ENCODE measurements at regions not wholly inside any gene's neighbourhood (a gene's known extent, or its start where the extent isn't known, plus 50 kb on each side); places are given as distances from the start of the nearest gene placed in this dataset.
"Not testable (repeated sequence)": the region's sequence is repeated elsewhere in the genome, so short reads cannot be mapped to it uniquely, and the experiment has no call there.

- not testable (repeated sequence) for DNase-seq
Measured at GRCh38 chr12:74016324-74016723, 521.3 kb upstream of the ATXN7L3B start.

GRCh38 chr12:74018849-74019248, 518.8 kb upstream of the ATXN7L3B start:
- no peak for DNase-seq

DNA sequence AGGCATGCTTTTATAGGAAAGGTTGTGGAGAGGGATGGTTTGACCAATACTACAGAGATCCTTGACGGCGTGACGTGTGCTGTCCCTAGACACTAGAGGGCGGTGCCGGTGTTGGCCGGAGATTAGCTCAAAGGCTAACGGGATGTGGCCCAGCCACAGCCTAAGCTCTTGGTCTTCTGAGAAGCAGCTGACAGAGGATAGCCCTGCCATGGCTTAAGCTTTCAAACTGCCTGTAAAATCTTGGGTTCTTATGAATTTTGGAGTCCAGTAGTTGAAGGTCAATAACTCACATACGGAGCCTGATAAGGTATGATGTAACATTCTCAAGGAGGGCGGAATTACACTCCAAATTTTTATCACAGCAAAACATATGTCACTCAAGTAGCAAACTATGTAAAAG, 515.7 kb upstream of the ATXN7L3B start:
- DNase-seq, result peak; percentile 65 to 80

- no peak for DNase-seq
Measured at GRCh38 chr12:74031045-74031444, 506.6 kb upstream of the ATXN7L3B start.

GRCh38 chr12:74033531-74033930, 504.1 kb upstream of the ATXN7L3B start:
- no peak for DNase-seq

DNA sequence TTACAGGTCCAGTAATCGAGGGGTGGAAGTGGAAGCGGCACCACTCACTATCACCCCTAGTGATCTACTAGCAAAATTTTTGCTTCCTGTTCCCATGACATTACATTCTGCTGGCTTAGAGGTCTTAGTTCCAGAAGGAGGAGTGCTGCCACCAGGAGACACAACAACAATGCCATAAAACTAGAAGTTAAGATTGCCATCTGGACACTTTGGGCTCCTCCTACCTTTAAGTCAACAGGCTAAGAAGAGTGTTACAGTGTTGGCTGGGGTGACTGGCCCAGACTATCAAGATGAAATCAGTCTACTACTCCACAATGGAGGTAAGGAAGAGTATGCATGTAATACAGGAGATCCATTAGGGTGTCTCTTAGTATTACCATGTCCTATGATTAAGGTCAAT, 498.5 kb upstream of the ATXN7L3B start:
- DNase-seq, result not testable (repeated sequence)

- DNase-seq, result no peak
Measured at GRCh38 chr12:74043343-74043742, 494.3 kb upstream of the ATXN7L3B start.

DNA sequence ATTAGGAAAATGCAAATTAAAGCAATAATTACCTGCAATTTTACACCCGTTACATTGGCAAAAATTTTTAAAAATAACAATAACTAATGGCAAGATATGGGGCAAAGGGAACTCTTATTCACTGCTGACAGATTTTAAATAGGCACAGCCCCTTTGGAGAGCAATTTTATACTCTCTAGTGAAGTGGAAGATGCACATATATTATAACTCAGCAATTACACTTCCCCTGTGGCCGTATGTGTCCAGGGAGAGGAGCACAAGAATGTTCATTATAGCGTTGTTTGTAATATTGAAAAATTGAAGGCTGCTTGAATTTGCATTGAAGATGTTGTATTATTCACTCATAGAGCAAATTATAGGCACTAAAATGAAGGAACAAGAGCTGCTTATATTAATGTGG, 488.3 kb upstream of the ATXN7L3B start:
- no peak for DNase-seq

DNA sequence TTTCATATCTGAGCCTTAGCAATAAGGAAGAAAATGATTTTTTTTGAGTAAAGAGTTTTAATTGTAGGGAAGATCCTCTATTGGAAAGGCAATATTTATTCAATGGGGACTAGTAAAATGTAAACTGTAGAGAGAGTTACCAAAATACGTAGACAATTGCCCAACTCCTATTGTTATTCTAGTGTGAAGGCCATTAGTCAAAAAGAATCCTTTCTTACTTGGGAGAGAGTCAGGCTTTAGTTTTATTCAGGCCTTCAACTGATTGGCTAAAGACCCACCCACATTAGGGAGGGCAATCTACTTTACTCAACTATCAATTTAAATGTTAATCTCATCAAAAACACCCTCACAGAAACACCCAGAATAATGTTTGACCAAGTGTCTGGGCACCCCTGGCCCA, 485.8 kb upstream of the ATXN7L3B start:
- DNase-seq, result no peak

DNA sequence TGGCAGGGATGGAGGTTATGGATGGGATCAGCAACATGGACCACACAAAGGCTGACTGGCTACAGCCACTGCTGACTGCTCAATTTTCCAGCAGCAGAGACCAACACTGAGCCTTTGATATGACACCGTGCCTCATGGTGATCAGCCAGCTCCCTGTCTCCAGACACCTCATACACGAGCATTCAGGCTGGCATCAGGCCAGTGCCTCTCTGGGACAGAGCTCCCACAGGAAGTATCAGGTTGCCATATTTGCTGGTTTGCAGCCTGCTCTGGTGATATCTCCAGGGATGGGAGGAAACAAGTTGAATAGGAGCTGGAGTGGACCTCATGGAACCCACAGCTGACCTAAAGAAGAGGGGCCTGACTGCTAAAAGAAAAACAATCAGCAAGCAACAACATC, 471.2 kb upstream of the ATXN7L3B start:
- peak; percentile 3 to 6 for DNase-seq

DNA sequence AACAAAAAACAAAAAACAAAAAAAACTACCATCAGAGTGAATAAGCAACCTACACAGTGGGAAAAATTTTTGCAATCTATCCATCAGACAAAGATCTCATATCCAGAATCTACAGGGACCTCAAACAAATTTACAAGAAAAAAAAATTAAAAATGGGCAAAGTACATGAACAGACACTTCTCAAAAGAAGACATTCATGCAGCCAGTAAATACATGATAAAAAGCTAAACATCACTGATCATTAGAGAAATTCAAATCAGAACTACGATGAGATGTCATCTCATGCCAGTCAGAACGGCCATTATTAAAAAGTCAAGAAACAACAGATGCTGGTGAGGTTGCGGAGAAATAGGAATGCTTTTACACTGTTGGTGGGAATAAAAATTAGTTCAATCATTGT, 466.5 kb upstream of the ATXN7L3B start:
- DNase-seq, result no peak

DNA sequence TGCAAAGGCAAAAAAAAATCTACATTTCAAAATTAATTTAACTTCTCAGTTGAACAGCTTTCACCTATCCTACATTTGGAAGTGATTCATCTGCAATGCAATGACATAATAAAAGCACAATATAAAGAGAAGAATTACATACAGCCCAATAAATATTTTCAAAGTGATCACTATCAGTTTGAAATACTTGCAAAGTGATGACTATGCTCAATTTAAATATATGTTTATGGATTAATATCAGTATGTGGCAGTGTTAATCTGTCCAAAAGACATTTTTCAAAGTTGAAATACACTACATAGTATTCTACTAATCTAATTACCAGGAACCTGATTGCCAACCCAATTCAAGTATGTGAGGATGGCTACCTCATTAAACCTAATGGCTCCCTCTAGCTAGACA, 460.7 kb upstream of the ATXN7L3B start:
- DNase-seq, result no peak

DNA sequence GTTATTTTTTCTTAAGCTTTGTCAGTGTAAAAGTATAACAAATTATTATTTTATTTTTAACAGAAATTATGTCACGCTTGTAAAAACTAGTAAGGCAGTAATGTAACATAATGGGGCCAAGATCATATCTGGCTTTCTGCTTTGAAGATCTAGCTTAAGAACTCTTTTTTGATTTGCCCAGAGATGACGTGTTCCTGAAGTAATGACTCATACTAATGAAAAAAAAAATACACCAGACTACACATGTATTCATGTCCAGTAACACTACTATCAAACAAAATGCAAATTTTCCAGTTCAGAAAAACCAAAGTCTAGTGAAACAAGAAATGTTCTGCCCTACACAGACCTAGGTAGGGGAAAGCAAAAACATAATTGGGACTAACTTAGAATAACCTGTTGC, 432.2 kb upstream of the ATXN7L3B start:
- DNase-seq, result no peak

DNA sequence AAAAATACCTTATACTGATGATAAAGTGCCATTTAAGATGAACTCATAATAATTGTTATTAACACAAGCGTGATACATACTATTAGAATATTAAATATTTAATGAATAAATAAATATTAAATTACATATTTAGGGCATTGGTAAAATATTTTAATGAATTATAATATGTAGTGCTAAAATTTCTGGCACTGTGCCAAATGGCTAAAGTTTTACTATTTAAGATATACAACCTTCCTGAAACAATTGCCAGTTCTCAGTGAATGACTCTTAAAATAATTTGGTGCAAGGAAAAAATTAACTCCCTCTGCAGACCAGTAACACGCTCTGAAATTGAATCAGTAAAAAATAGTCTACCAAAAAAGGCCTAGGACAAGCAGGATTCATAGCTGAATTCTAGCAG, 428.9 kb upstream of the ATXN7L3B start:
- DNase-seq, result no peak

DNA sequence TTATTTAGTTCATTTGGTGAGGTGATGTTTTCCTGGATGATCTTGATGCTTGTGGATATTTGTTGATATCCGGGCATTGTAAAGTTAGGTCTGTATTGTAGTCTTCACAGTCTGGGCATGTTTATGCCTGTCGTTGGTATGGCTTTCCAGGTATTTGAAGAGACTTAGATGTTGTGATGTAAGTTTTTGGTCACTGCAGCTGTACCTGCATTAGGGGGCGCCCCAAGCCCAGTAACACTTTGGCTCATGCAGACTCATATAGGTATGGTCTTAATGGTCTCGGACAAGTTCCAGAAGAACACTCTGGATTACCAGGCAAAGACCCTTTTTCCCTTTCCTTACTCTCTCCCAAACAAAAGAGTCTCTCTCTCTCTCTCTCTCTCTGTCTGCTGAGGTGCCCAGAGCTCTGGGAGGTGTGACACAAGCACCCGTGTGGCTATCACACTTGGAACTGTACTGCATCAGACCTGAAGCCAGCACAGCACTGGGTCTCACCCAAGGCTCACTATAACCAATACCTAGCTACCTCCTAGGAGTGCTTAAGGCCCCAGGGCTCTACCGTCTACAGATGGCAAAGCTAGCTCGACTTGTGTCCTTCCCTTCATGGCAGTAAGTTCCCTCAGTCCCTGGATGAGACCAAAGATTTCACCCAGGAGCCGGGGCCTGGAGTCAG, 425.8 kb upstream of the ATXN7L3B start:
- peak; percentile 1 to 22 for DNase-seq

DNA sequence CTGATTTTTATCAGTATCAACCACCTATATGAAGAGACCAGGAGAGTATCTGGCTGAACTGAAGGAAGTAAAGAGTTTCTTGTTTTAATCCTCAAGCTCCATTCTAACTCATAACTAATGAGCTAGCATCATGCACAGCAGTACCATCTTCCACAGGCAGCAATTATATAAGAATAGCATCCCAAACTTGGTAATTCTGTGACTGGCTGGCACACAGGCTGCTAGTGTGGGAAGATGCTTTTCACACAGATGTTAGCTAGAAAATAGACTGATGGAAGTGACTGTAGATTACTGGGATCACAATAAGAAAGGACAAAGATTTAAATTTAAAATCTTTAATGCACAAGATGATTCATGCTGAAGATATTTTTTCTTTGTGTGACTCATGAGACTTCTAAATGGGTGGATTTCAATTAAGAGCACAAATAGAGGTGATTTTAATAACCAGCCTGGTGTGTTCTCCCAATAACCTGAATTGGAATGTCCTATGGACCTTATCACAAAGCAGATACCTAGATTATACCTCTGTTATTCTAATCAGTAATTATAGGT, 417.7 kb upstream of the ATXN7L3B start:
- no peak for DNase-seq

DNA sequence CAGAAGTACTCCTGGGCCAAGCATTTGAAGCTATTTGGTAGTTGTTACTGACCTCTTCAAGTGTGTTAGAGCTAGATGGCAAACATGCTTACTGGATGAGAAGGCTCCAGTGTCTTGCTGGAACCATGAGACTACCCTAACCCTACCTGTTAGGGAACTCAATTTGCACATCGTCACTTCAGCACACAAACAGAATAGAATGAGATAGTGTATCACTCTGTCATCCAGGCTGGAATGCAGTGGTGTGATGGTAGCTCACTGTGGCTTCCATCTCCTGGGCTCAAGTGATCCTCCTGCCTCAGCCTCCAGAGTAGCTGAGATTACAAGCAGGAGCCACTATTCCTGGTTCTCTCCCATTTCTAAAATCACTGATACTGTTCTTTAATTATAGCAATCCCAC, 417.0 kb upstream of the ATXN7L3B start:
- no peak for DNase-seq

DNA sequence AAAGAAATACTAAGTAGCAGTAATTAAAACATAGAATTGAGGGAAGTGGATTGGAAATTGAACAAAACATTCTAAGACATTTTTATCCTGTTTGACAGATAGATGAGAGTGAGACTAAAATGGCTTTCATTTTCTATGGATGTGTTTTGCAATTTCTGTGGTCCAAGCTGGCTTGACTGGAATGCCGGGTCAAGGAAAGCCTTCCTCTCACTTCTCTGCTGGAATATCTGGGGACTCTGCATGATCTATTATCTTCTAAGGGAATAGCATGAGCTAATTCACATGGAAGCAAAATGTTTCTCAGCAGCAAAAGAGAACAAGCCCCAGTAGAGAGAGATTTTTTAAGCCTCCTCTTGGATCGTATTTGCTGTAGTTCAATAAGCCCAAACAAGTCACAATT, 407.9 kb upstream of the ATXN7L3B start:
- no peak for DNase-seq

GRCh38 chr12:74144396-74144795, 393.2 kb upstream of the ATXN7L3B start:
- DNase-seq, result no peak

- no peak for DNase-seq
Measured at GRCh38 chr12:74145328-74145727, 392.3 kb upstream of the ATXN7L3B start.

GRCh38 chr12:74148849-74149248, 388.8 kb upstream of the ATXN7L3B start:
- no peak for DNase-seq

DNA sequence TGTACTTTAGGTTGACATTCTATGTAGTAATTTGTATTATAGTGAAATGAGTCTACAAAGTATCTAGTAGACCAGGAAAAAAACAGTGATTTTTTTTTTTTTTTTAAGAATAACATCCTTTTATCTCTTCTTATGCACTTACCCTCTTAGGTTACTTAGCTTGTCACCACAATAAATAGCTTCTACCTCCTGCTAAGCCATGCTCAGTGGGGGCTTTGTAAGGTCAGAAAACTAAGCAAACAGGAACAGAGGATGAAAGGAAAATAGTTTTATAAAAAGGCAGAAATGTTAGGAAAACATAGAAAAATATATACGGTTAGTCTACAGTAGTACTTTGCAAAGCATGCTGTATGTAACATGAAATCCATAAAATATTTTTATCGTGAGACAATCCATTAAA, 385.3 kb upstream of the ATXN7L3B start:
- no peak for DNase-seq

- no peak for DNase-seq
Measured at GRCh38 chr12:74166096-74166495, 371.5 kb upstream of the ATXN7L3B start.

GRCh38 chr12:74169607-74170006, 368.0 kb upstream of the ATXN7L3B start:
- DNase-seq, result no peak
